ENCODE measurements at regions not wholly inside any gene's neighbourhood (a gene's known extent, or its start where the extent isn't known, plus 50 kb on each side); places are given as distances from the start of the nearest gene placed in this dataset.

DNA sequence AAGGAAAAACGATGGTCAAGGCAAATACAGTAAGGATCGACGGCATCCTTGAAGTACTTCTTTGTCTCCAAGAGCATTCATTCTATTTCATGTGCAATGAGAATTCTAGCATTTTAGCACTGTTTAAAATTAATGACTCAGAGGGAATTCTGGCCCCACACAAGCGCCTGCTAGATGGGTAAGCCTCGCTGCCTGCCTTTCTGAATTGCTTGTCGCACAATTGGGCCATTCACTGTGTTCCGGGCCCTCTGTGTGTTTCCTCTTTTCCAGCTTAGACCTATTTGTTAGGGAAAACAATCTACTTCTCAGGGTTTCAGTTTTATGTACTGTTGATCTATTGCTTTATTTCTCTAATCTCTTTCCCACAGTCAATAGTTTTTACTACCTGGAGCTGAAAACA is 204.7 kb upstream of the ZNF32 start:
- H3K36me3 ChIP-seq (ENCODE audit: control insufficient read depth, insufficient read depth, low read length) = no peaks in the 10 kb centered on the region
- H3K4me3 ChIP-seq (ENCODE audit: low read depth, low read length) = no peak overlapping the region
- H3K4me1 ChIP-seq (ENCODE audit: control insufficient read depth, insufficient read depth, low read length) = no peaks in the 10 kb centered on the region; the same call in 1 of the 2 replicates
- no peak overlapping the region for H3K9ac ChIP-seq (ENCODE audit: low read length)
- H3K9me3 ChIP-seq (ENCODE audit: control insufficient read depth, insufficient read depth, low read depth, low read length) = no peaks in the 10 kb centered on the region
- H3K27me3 ChIP-seq (ENCODE audit: control insufficient read depth, insufficient read depth, low read length) = no peaks in the 10 kb centered on the region
- no peak overlapping the region for H3K27ac ChIP-seq (ENCODE audit: low read depth, low read length)

DNA sequence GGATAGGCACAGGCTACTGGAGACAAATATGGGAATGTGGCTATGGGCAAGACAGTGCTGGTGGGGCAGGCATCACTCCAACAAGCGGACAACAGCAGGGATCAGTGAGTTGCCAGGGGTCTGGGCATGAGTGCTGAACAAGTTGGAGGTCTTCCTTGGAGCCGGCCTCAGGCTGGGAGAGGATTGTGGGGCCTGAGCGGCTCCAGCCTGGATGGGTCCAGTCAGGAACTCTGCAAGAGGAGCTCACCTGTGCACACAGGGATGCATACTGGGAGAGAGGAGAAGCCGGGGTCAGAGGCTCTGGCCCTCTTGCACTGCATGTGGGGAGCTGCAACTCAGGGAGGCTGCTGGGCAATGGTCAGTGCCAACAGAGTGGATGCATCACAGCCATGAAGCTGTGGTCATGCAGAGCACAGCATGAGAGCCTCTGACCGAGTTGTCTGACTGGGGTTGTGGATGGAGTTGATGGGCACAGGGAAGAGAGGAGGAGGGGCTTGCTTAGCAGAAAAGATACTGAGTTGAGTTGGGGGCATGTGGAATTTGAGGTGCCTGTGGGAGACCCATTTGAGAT is 204.0 kb upstream of the ZNF32 start:
- Histone ChIP-seq H3K9ac (ENCODE audit: low read length) (no peak overlapping the region), H3K27ac (ENCODE audit: low read depth, low read length) (no peak overlapping the region), H3K36me3 (ENCODE audit: control insufficient read depth, insufficient read depth, low read length) (no peaks in the 10 kb centered on the region), H3K9me3 (ENCODE audit: control insufficient read depth, insufficient read depth, low read depth, low read length) (no peaks in the 10 kb centered on the region), H3K27me3 (ENCODE audit: control insufficient read depth, insufficient read depth, low read length) (no peaks in the 10 kb centered on the region), H3K4me1 (ENCODE audit: control insufficient read depth, insufficient read depth, low read length) (no peaks in the 10 kb centered on the region; the same call in 1 of the 2 replicates), H3K4me3 (ENCODE audit: low read depth, low read length) (no peak overlapping the region)

DNA sequence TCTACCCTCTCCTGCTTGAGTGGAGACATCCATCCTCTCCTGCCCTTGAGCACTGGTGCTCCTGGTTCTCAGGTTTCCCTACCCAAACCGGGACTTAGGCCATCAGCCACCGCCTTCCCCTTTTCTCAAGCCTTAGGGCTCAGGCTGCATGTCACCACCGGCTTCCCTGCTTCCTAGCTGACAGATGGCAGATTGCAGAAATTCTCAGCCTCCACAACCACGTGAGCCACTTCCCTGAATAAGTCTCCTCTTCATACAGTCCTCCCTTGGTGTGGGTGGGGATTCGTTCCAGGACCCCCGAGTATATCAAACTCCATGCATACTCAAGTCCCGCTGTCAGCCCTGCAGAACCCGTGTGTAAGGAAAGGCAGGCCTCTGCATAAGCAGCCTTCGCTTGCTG is 203.5 kb upstream of the ZNF32 start:
- H3K27ac ChIP-seq (ENCODE audit: low read depth, low read length) = no peak overlapping the region
- no peaks in the 10 kb centered on the region for H3K9me3 ChIP-seq (ENCODE audit: control insufficient read depth, insufficient read depth, low read depth, low read length)
- H3K4me3 ChIP-seq (ENCODE audit: low read depth, low read length) = no peak overlapping the region
- H3K4me1 ChIP-seq (ENCODE audit: control insufficient read depth, insufficient read depth, low read length) = no peaks in the 10 kb centered on the region; the same call in 1 of the 2 replicates
- H3K9ac ChIP-seq (ENCODE audit: low read length) = no peak overlapping the region
- no peaks in the 10 kb centered on the region for H3K36me3 ChIP-seq (ENCODE audit: control insufficient read depth, insufficient read depth, low read length)
- H3K27me3 ChIP-seq (ENCODE audit: control insufficient read depth, insufficient read depth, low read length) = no peaks in the 10 kb centered on the region

DNA sequence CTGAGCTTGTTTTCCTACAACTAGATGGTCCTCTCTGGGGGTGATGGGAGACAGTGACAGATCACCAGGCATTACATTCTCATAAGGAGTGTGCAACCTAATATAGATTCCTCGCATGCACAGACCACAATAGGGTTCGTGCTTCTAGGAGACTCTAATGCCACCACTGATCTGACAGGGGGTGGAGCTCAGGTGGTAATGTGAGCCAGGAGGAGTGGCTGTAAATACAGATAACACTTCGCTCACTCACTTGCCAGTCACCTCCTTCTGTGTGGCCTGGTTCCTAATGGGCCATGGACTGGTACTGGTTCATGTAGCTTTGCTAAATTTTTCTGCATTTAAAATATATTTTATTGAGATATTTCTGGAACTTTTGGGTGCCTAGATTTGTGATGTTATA is 202.3 kb upstream of the ZNF32 start:
- no peaks in the 10 kb centered on the region for H3K27me3 ChIP-seq (ENCODE audit: control insufficient read depth, insufficient read depth, low read length)
- no peaks in the 10 kb centered on the region; the same call in 1 of the 2 replicates for H3K4me1 ChIP-seq (ENCODE audit: control insufficient read depth, insufficient read depth, low read length)
- H3K36me3 ChIP-seq (ENCODE audit: control insufficient read depth, insufficient read depth, low read length) = no peaks in the 10 kb centered on the region
- no peaks in the 10 kb centered on the region for H3K9me3 ChIP-seq (ENCODE audit: control insufficient read depth, insufficient read depth, low read depth, low read length)
- no peak overlapping the region for H3K9ac ChIP-seq (ENCODE audit: low read length)
- no peak overlapping the region for H3K27ac ChIP-seq (ENCODE audit: low read depth, low read length)
- H3K4me3 ChIP-seq (ENCODE audit: low read depth, low read length) = no peak overlapping the region

GRCh38 chr10:43849551-43849950 is 200.9 kb upstream of the ZNF32 start:
- no peaks in the 10 kb centered on the region for H3K36me3 ChIP-seq (ENCODE audit: control insufficient read depth, insufficient read depth, low read length)
- H3K9ac ChIP-seq (ENCODE audit: low read length) = no peak overlapping the region
- no peaks in the 10 kb centered on the region for H3K27me3 ChIP-seq (ENCODE audit: control insufficient read depth, insufficient read depth, low read length)
- H3K4me1 ChIP-seq (ENCODE audit: control insufficient read depth, insufficient read depth, low read length) = no peaks in the 10 kb centered on the region; the same call in 1 of the 2 replicates
- H3K27ac ChIP-seq (ENCODE audit: low read depth, low read length) = no peak overlapping the region
- no peak overlapping the region for H3K4me3 ChIP-seq (ENCODE audit: low read depth, low read length)
- H3K9me3 ChIP-seq (ENCODE audit: control insufficient read depth, insufficient read depth, low read depth, low read length) = no peaks in the 10 kb centered on the region

DNA sequence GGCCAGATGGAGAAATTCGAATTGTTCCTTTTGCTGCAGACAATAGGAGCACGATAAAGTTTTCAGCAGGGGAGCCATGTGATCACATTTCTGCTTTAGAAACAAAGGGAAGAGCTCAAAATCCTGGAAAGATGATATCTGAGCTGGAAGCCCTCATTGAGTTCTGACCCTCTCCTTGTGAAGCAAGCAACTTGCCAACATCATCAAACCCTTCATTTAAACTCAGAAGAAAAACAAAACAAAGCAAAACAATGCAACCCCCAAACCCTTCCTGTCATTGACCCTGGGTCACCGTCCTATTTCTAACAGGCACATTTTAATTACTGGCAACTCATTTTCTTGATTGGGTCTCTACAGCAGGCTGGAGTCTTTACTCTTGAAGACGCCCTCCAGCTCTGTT is 198.3 kb upstream of the ZNF32 start:
- no peaks in the 10 kb centered on the region for H3K27me3 ChIP-seq (ENCODE audit: control insufficient read depth, insufficient read depth, low read length)
- no peak overlapping the region for H3K9ac ChIP-seq (ENCODE audit: low read length)
- H3K36me3 ChIP-seq (ENCODE audit: control insufficient read depth, insufficient read depth, low read length) = no peaks in the 10 kb centered on the region
- H3K9me3 ChIP-seq (ENCODE audit: control insufficient read depth, insufficient read depth, low read depth, low read length) = no peaks in the 10 kb centered on the region
- H3K4me3 ChIP-seq (ENCODE audit: low read depth, low read length) = no peak overlapping the region
- 0 out of 2 replicates have a peak, but pooled peaks cover 11% of the 10 kb centered on the region for H3K4me1 ChIP-seq (ENCODE audit: control insufficient read depth, insufficient read depth, low read length)
- no peak overlapping the region for H3K27ac ChIP-seq (ENCODE audit: low read depth, low read length)

GRCh38 chr10:43846187-43846680 is 197.6 kb upstream of the ZNF32 start:
- H3K9me3 ChIP-seq (ENCODE audit: control insufficient read depth, insufficient read depth, low read depth, low read length) = no peaks in the 10 kb centered on the region
- 0 out of 2 replicates have a peak, but pooled peaks cover 11% of the 10 kb centered on the region for H3K4me1 ChIP-seq (ENCODE audit: control insufficient read depth, insufficient read depth, low read length)
- no peaks in the 10 kb centered on the region for H3K36me3 ChIP-seq (ENCODE audit: control insufficient read depth, insufficient read depth, low read length)
- no peak overlapping the region for H3K27ac ChIP-seq (ENCODE audit: low read depth, low read length)
- H3K4me3 ChIP-seq (ENCODE audit: low read depth, low read length) = no peak overlapping the region
- H3K9ac ChIP-seq (ENCODE audit: low read length) = no peak overlapping the region
- no peaks in the 10 kb centered on the region for H3K27me3 ChIP-seq (ENCODE audit: control insufficient read depth, insufficient read depth, low read length)

GRCh38 chr10:43845121-43845520 is 196.4 kb upstream of the ZNF32 start:
- no peaks in the 10 kb centered on the region for H3K9me3 ChIP-seq (ENCODE audit: control insufficient read depth, insufficient read depth, low read depth, low read length)
- H3K27ac ChIP-seq (ENCODE audit: low read depth, low read length) = no peak overlapping the region
- no peaks in the 10 kb centered on the region for H3K36me3 ChIP-seq (ENCODE audit: control insufficient read depth, insufficient read depth, low read length)
- no peaks in the 10 kb centered on the region for H3K27me3 ChIP-seq (ENCODE audit: control insufficient read depth, insufficient read depth, low read length)
- H3K4me1 ChIP-seq (ENCODE audit: control insufficient read depth, insufficient read depth, low read length) = 0 out of 2 replicates have a peak, but pooled peaks cover 11% of the 10 kb centered on the region
- no peak overlapping the region for H3K4me3 ChIP-seq (ENCODE audit: low read depth, low read length)
- H3K9ac ChIP-seq (ENCODE audit: low read length) = no peak overlapping the region

DNA sequence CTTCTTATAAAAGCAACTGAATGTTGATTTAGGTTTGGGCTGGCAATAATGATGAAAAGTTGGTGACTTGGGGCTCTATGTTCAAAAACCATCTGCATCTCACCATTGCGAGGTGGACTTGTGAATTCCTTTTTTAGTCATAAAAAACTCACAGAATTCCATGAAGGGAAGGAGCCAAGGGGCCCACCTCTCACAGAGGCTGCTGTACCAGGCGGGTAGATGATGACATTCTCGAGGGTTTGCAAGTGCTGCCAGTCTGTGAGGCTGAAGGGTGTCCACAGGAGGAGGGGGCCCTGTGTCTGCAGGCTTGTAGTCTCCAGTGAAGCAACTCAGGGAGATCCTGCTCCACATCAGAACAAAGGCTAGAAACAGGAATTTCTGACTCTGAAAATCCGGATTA is 195.5 kb upstream of the ZNF32 start:
- H3K27ac ChIP-seq (ENCODE audit: low read depth, low read length) = no peak overlapping the region
- H3K9ac ChIP-seq (ENCODE audit: low read length) = no peak overlapping the region
- H3K9me3 ChIP-seq (ENCODE audit: control insufficient read depth, insufficient read depth, low read depth, low read length) = no peaks in the 10 kb centered on the region
- no peaks in the 10 kb centered on the region for H3K27me3 ChIP-seq (ENCODE audit: control insufficient read depth, insufficient read depth, low read length)
- no peaks in the 10 kb centered on the region for H3K36me3 ChIP-seq (ENCODE audit: control insufficient read depth, insufficient read depth, low read length)
- H3K4me1 ChIP-seq (ENCODE audit: control insufficient read depth, insufficient read depth, low read length) = 0 out of 2 replicates have a peak, but pooled peaks cover 11% of the 10 kb centered on the region
- no peak overlapping the region for H3K4me3 ChIP-seq (ENCODE audit: low read depth, low read length)

DNA sequence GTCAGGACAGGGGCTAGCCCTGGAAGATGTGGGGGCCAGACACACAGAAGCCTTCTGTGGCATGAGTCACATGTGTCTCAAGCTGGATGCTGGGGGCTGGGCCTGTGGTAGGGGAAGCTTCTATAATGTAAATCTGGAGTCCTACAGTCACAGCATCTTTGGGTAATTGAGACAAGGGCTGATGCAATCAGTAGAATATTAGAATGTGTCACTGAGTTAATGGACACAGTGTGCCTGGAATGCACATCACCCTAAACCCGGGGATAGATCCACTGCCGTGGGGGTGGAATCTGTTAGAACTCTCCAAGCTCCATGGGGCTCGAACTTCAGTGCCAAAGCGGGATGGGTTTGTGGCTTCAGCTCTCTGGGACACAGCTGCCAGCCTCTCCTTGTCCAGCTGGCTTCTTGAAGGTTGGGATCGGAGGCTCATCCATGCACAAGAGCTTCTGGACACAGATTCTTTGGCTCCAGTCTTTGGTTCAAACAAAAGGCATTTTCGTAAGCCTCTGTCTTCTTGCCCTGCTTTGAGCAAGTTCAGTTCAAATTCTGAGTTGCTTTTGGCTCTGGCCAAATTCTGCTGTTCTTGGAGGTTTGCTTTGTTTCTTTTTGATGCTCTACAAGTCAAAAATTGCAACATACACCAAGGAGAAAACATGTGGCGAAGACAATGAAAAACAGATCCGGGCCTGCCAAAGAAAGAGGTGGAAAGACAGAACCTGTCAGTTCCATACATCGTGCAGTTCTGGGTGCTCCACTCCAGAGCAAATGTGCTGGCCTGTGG is 194.8 kb upstream of the ZNF32 start:
- H3K36me3 ChIP-seq (ENCODE audit: control insufficient read depth, insufficient read depth, low read length) = no peaks in the 10 kb centered on the region
- H3K4me3 ChIP-seq (ENCODE audit: low read depth, low read length) = no peak overlapping the region
- H3K4me1 ChIP-seq (ENCODE audit: control insufficient read depth, insufficient read depth, low read length) = 0 out of 2 replicates have a peak, but pooled peaks cover 11% of the 10 kb centered on the region
- H3K9ac ChIP-seq (ENCODE audit: low read length) = no peak overlapping the region
- no peaks in the 10 kb centered on the region for H3K9me3 ChIP-seq (ENCODE audit: control insufficient read depth, insufficient read depth, low read depth, low read length)
- H3K27me3 ChIP-seq (ENCODE audit: control insufficient read depth, insufficient read depth, low read length) = no peaks in the 10 kb centered on the region
- H3K27ac ChIP-seq (ENCODE audit: low read depth, low read length) = no peak overlapping the region

- Histone ChIP-seq H3K4me1 (ENCODE audit: control insufficient read depth, insufficient read depth, low read length) (0 out of 2 replicates have a peak, but pooled peaks cover 11% of the 10 kb centered on the region), H3K9ac (ENCODE audit: low read length) (no peak overlapping the region), H3K4me3 (ENCODE audit: low read depth, low read length) (no peak overlapping the region), H3K27me3 (ENCODE audit: control insufficient read depth, insufficient read depth, low read length) (no peaks in the 10 kb centered on the region), H3K27ac (ENCODE audit: low read depth, low read length) (no peak overlapping the region), H3K36me3 (ENCODE audit: control insufficient read depth, insufficient read depth, low read length) (no peaks in the 10 kb centered on the region), H3K9me3 (ENCODE audit: control insufficient read depth, insufficient read depth, low read depth, low read length) (no peaks in the 10 kb centered on the region)
These were observed 193.8 kb upstream of the ZNF32 start for GRCh38 chr10:43842496-43842895.

All from HUES6 (cell line).